HG03575 (cell line): ENCODE measurements at regions not wholly inside any gene's neighbourhood (a gene's known extent, or its start where the extent isn't known, plus 50 kb on each side); places are given as distances from the start of the nearest gene placed in this dataset.

Source experiments
- ATAC-seq: cut with Tn5 transposase; IDR thresholded peaks from one replicate; pipeline ENCODE4 v1.9.1; 2021; ENCODE audit not compliant: unreplicated experiment, insufficient number of reproducible peaks, low FRiP score; ENCODE audit errors: extremely low read depth

DNA sequence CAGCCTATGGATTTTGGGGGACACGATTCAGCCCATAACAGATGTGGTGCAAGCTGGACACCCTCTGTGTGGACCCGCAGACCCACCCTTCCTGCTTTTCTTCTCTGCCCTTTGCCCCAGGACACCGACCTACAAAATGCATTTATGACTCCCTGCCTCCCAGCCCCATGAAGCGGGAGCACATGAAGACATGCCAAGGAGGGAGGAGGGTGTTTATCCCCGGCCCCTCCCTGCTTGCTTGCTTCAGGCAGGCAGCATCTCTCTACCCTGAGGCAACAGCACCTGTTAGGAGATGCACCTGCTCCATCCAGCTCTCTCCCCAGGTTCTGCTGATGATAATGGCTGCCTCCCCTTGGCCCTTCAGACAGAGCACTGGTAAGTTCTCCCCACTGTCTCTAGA is 187.5 kb downstream of the PSMG1 start:
- ATAC-seq, result no peak

DNA sequence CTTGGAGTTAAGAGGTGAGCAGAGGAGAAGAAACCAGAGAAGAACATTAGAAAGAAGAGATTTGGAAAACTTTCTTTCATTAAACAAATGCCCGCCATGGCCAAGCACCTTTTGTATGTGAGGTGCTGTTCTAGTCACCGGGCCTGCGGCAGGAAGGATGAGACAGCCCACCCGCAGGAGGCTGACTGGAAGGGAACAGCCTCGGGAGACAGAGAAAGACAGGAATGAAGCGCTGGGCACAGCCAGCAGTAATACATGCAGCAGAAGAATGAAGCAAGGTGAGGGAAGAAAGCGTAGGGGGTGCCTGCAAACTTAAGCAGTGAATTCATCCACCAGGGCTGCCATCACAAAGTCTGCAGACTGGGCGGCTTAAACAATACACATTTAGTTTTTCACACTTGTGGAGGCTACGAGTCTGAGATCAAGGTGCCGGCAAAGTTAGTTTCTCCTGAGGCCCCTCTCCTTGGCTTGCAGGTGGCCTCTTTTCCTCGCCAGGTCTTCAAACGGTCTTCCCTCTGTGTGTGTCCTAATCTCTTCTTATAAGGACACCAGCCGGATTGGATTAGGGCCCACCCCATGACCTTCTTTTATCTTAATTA is 188.1 kb downstream of the PSMG1 start:
- ATAC-seq, result no peak

GRCh38 chr21:38994042-38994441 is 188.3 kb downstream of the ETS2 start:
- ATAC-seq, result no peak

DNA sequence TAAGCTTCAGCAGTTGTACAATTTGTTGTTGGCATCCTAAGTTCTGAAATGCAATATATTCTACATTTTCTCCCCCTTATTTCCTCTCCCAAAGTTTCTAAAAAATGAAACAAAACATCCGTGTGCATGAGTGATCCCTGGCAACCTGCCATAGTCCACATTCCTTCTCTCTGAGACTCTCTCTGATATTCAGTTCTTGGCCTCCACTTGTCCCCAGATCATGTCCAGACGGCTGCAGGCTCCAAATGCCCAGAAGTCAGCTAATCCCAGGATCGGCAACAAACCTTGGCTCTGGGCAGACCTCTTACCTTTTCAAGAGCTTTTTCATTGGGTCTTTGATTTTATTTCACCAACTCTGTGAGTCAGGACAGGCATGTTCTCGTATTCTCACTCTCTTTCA is 187.8 kb downstream of the ETS2 start:
- ATAC-seq, result no peak

DNA sequence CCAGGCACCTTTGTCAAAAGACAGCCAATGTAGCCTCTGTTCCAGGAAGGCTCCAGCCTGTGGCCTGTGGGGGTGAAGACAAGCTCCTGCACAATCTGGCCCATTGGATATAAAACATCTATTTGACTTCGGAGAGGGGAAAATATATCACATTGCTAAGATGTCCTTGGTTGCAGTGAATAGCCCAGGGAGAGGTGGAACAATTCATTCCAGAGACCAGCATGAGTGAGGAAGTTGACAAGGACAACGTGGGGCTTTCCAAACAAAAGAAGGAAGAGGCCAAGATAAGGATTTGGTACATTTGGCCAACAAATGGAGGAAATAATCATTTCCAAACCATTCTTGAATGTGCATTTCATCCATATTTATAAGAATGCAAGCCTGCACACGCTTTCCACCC is 187.0 kb downstream of the ETS2 start:
- no peak for ATAC-seq

DNA sequence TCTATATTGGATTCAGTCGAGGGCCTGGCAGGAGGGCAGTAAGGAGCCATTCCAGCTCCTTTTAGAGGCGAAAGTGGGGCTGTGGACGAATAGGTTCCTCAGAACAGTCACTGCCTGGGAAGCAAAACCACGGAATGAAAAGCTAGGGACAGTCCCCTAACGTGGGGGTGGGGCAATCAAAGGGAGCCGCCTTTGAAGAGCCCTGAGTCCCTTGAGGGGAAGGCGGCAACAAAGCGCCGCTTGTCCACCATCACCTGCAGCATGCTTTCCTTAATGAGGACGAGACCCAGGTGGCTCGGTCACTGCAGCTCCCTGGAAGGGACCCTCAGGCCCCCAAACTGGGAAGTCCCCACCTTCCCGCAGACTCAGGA is 184.7 kb downstream of the ETS2 start:
- ATAC-seq, result no peak

DNA sequence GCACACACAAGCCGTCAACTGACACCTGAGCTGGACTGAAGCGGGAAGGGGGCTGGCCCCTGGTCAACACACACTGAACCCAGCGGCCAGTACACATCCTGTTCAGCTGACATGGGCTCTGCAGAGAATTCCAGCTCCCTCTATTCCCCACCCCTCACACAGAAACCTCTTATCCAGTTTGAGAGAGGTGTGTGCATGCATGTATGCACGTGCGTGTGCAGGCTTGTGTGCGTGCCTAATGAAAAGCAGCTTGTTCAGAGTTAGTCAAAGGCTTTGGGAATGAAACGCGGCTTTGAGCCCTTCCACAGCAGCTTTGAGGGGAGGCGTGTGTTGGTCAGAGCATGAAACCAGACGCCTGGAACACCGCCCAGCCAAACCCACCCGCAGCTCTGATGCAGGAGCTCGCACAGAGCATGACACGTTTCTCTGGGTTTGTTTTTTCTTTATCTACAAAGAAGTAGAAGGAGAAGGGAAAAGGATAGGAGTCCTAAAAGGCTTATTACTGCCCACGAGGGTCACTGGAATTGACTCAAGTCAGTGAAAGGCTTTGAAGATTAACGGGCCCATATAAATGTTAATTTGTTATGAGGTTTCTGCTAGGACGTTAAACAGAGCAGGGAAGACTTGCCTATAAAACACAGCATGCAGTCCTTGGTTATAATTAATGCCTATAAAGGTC is 184.2 kb downstream of the ETS2 start:
- ATAC-seq, result no peak

DNA sequence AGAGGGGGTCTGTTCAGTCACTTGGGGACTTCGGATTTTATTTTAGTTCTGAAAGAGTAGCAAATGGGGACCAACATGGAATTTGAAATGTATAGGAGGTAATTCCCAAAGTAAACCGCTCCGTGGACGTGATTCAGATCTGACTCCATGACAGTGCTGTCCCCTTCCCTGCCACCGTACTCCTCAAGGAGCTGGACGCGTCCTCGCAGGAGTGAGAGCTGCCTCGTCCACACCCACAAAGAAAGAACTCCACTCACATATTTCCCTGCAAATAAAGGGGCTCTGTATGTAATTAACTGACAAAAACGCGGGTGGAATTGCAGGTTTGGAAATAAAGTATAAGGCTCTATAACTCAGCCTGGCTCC is 183.6 kb downstream of the ETS2 start:
- no peak for ATAC-seq

DNA sequence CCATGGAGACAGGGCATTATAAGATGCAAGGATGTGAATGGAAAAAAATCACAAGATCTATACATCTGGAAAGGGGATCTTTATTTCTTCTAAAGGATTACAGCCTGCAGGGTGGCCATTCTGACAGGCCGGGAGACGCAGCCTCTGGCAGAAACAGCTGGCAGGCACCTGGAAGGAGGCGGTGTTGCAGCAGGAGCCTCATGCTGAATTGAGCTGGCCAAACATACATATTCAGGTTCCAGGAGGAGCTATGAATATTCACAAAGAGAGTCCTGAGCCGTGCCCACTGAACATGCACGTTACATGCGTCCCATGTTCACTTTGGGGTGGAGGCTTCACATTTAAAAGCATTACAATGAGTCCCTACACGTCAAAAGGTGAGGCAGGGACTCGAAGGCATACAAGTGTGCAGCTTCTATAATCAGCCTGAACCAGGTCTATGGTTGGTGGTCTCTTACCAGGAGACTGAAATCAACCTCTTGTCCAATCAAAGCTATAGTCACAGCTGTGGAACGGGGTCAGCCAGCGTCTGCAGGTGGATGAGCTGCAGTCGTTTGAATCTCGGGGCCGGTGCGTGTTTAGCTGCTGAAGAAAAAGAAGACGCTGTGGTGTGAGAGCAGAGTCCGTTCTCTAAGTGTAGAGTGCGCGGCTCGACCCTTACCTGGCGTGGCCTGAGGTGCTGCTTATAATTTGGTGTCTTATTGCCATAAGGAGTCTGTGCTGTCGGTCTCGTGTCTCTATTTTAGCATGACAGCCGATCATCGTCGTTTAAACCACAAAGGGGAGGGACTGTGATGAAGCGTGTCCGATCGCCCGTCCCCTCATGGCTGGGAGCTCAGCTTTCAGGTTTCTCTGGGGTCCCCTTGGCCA is 183.0 kb downstream of the ETS2 start:
- ATAC-seq, result no peak

GRCh38 chr21:38987633-38988508 is 182.1 kb downstream of the ETS2 start:
- ATAC-seq, result no peak

- no peak for ATAC-seq
Measured at GRCh38 chr21:38986806-38987632, 181.3 kb downstream of the ETS2 start.

- no peak for ATAC-seq
Measured at GRCh38 chr21:38986406-38986805, 180.7 kb downstream of the ETS2 start.

- ATAC-seq, result peak; percentile 45
Measured at GRCh38 chr21:38985568-38986378, 180.0 kb downstream of the ETS2 start.

GRCh38 chr21:38984982-38985567 is 179.3 kb downstream of the ETS2 start:
- ATAC-seq, result no peak

DNA sequence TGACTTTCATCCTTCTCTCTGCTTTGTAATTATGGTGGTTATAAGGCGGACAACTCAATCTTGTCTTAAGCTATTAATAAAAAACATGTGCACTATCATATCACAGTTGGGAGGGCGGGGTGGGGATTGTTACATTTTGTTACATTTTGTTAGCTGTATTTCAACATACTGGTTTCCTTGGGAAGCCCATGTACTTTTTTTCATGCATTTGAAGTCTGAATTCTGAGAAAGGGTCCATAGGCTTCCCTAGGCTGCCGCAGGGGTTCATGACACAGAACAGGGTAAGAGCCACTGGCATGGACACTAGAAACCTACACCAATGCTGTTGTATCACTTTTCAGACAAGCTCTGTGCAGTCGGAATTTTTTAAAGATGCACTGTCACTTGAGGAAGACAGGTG is 178.8 kb downstream of the ETS2 start:
- ATAC-seq, result no peak

- no peak for ATAC-seq
Measured at GRCh38 chr21:38983560-38983959, 177.8 kb downstream of the ETS2 start.

DNA sequence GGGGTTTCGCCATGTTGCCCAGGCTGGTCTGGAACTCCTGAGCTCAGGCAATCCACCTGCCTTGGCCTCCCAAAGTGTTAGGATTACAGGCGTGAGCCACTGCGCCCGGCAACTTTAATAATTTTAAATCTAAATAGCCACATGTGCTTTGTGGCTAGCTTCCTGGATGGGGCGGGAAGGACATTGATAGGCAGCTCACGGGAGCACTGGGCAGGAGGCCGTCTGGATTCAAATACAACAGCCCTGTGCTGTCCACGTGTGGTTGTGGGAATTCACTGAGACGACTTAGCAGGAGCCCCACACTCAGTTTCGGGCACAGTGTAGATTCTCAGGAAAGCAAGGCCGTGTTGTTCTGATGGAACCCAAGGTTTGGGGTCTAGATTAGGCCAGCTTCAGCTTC is 177.1 kb downstream of the ETS2 start:
- ATAC-seq, result no peak
